GM12874 (cell line): ENCODE measurements at regions not wholly inside any gene's neighbourhood (a gene's known extent, or its start where the extent isn't known, plus 50 kb on each side); places are given as distances from the start of the nearest gene placed in this dataset.
A peak's percentile ranks its signal among the peaks of the same experiment; 100 is the strongest.

Source experiments
- TF ChIP-seq, protein P1 (sequence below): IDR thresholded peaks from 2 replicates; pipeline ENCODE4 v1.5.1; 2011; ENCODE audit warnings: low read depth, mild to moderate bottlenecking, control low read depth, low read length, moderate library complexity; ENCODE audit not compliant: insufficient read depth

DNA sequence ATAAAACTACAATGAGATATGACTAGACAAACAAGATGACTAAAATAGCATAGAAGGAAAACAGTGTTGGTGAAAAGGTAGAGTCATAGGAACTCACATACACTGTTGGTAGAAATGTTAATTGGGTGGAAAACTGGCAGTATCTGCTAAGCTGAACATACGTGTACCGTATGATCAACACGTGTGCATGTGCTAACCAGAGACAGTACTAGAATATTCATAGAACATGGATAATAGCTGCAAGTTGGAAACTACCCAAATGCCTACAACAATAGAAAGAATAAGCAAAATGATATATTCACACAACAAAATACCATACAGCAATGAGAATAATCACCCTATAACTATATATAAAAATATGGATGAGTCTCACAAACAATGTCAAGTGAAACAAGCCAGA, 184.0 kb downstream of the IBTK start:
- TF ChIP-seq, protein P1, sequence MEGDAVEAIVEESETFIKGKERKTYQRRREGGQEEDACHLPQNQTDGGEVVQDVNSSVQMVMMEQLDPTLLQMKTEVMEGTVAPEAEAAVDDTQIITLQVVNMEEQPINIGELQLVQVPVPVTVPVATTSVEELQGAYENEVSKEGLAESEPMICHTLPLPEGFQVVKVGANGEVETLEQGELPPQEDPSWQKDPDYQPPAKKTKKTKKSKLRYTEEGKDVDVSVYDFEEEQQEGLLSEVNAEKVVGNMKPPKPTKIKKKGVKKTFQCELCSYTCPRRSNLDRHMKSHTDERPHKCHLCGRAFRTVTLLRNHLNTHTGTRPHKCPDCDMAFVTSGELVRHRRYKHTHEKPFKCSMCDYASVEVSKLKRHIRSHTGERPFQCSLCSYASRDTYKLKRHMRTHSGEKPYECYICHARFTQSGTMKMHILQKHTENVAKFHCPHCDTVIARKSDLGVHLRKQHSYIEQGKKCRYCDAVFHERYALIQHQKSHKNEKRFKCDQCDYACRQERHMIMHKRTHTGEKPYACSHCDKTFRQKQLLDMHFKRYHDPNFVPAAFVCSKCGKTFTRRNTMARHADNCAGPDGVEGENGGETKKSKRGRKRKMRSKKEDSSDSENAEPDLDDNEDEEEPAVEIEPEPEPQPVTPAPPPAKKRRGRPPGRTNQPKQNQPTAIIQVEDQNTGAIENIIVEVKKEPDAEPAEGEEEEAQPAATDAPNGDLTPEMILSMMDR, result no peak

DNA sequence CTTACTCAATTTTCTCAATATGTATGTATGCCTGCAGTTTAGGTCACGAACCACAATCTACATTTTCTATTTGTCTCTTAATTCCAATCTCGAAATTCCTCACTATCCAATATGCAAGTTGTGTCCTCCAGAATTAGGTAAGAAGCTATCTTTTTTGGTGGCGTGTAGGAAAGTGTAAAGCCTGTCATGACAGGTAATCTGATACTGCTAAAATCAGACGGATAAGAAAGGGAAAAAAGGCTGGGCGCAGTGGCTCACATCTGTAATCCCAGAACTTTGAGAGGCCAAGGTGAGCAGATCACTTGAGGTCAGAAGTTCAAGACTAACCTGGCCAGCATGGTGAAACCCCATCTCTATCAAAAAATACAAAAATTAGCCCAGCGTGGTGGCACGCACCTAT, 185.3 kb downstream of the IBTK start:
- TF ChIP-seq, protein P1, result no peak

DNA sequence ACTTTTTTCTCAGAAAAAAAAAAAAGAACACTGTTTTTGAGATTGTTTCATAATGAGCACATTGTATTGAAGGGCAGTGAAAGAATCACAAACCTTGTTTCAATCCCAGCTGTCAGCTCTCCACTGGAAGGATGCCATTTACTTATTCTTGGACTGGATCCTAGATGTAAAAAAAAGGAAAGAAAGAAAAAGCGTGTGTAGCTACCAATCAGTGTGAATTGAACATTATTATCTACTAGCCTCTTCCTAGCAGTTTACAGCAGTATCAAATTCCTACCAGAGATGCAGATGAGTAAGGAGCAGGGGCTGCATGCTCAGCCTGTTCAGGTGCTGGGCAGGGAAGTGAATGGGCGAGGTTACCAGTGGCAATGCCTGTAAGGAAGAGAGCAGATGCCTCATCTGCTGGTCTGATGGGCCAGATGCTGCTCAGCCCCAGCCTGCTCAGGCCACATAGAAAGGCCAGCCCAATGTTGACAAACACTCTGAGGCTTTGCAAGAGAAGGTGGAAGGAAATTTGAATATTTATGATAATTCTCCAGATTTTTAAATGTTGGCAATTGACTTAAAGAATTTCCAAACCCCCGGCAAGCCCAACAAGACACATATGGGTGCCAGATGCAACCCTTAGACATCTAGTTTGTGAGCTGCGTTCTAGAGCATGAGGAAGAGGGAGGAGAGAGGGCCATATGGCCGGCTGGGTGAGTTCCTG, 189.5 kb downstream of the IBTK start:
- TF ChIP-seq, protein P1, result no peak

GRCh38 chr6:82056567-82056966, 191.0 kb downstream of the IBTK start:
- TF ChIP-seq, protein P1, result no peak

- TF ChIP-seq, protein P1, result no peak
Observed at GRCh38 chr6:82045965-82046756, 201.4 kb downstream of the IBTK start.

- TF ChIP-seq, protein P1, result peak; percentile 63
Observed at GRCh38 chr6:82040405-82041221, 206.9 kb downstream of the IBTK start.

- TF ChIP-seq, protein P1, result no peak
Observed at GRCh38 chr6:82038631-82039030, 208.9 kb downstream of the IBTK start.
